ENCODE measurements at regions not wholly inside any gene's neighbourhood (a gene's known extent, or its start where the extent isn't known, plus 50 kb on each side); places are given as distances from the start of the nearest gene placed in this dataset.
"Not testable (repeated sequence)": the region's sequence is repeated elsewhere in the genome, so short reads cannot be mapped to it uniquely, and the experiment has no call there.

DNA sequence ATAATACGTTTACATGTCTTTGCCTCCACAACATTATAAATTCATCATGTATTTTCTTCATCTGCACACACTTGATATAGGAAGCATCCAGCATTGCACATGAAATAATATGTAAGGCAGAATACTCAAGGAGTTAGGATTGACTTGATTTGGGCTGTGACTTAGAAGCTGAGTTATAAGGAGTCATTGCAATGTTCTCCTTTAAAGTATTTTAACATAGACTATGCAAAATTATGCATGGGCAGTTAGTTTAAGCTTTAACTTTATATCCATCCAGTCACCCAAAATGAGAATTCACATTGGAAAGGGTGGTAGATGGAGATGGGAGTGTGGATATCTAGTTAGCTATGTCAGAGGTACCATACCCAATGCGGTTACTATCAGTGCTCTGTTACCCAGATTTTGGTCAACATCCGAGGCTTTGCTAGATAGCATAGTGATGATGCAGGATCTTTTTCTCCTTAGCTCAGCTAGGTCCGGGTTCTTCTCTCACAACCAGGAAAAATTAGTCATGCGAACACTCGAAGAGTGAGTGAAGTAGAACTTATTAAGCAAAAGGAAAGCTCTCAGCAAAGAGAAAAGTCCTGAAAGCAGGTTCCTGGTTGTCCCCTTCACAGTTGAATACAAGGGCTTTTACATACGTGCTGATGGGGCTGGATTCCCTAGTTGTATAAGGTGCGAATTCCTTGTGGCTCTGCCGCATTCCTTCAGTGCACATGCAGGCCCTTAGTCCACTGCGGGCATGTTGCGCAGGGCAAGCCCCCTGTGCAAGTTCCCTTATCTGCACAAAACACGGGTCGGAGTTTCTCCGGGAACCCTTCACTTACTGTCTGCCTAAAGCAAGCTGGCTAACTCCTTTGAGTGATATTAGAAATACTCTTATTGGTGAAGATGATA is 73.1 kb upstream of the FAM20A start:
- TF ChIP-seq, protein P1, sequence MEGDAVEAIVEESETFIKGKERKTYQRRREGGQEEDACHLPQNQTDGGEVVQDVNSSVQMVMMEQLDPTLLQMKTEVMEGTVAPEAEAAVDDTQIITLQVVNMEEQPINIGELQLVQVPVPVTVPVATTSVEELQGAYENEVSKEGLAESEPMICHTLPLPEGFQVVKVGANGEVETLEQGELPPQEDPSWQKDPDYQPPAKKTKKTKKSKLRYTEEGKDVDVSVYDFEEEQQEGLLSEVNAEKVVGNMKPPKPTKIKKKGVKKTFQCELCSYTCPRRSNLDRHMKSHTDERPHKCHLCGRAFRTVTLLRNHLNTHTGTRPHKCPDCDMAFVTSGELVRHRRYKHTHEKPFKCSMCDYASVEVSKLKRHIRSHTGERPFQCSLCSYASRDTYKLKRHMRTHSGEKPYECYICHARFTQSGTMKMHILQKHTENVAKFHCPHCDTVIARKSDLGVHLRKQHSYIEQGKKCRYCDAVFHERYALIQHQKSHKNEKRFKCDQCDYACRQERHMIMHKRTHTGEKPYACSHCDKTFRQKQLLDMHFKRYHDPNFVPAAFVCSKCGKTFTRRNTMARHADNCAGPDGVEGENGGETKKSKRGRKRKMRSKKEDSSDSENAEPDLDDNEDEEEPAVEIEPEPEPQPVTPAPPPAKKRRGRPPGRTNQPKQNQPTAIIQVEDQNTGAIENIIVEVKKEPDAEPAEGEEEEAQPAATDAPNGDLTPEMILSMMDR (IDR thresholded peaks at IDR 0.05), result no peak
- no peak for TF ChIP-seq POLR2A (IDR thresholded peaks at IDR 0.05)
- DNase-seq, result no peak
- Histone ChIP-seq H3K27ac (no peak overlapping the region), H3K9me3 (no peaks in the 10 kb centered on the region), H3K27me3 (no peaks in the 10 kb centered on the region), H3K4me3 (no peak overlapping the region), H3K4me1 (no peaks in the 10 kb centered on the region), H3K36me3 (no peaks in the 10 kb centered on the region)

DNA sequence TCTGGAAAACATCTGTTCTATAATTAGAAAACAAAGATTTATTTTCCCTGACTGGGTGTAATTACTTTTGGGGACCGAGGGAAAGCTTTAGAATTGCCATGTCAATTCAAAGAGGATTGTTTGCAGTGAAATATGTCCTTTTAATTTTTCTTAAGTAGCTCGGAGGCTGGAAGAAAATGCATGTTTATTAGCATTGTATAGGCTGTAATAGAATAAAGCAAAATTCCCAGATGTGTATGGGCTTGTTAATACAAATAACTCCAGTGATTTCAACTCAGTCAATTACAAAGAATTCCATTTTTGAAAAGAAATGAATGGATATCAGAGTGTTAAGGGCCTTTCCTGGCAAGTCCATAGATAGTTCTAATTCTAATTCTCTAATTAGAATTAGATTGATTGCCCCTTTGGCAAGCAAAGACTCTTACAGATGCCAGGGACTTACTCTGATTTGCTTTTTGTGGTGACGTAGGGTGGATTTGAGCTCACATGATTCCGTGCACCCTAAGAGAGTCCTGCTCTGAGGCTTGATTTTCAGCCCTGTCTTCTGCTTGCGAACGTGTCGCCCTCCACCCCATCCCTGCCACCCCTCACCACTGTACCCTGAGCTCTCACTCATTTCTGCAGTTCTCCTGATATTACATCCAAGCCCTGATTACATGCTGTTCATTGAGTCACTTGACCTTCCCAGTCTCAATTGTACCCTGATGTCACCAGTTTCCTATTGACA is 70.0 kb upstream of the FAM20A start:
- Histone ChIP-seq H3K9me3 (no peaks in the 10 kb centered on the region), H3K4me1 (no peaks in the 10 kb centered on the region), H3K36me3 (no peaks in the 10 kb centered on the region), H3K4me3 (no peak overlapping the region), H3K27me3 (no peaks in the 10 kb centered on the region), H3K27ac (no peak overlapping the region)
- no peak for DNase-seq
- TF ChIP-seq, protein P1 (IDR thresholded peaks at IDR 0.05), result no peak
- TF ChIP-seq POLR2A (IDR thresholded peaks at IDR 0.05), result no peak

DNA sequence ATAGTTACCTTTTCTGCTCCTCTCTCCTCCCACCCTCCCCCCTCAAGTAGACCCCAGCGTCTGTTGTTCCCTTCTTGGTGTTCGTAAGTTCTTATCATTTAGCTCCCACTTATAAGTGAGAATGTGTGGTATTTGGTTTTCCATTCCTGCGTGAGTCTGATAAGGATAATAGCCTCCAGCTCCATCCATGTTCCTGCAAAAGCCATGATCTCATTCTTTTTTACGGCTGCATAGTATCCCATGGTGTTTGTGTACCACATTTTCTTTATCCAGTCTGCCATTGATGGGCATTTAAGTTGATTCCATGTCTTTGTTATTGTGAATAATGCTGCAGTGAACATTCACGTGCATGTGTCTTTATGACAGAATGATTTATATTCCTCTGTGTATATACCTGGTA is 65.3 kb upstream of the FAM20A start:
- not testable (repeated sequence) for H3K27ac ChIP-seq, DNase-seq, H3K4me1 ChIP-seq, H3K27me3 ChIP-seq, H3K4me3 ChIP-seq, H3K36me3 ChIP-seq, H3K9me3 ChIP-seq

DNA sequence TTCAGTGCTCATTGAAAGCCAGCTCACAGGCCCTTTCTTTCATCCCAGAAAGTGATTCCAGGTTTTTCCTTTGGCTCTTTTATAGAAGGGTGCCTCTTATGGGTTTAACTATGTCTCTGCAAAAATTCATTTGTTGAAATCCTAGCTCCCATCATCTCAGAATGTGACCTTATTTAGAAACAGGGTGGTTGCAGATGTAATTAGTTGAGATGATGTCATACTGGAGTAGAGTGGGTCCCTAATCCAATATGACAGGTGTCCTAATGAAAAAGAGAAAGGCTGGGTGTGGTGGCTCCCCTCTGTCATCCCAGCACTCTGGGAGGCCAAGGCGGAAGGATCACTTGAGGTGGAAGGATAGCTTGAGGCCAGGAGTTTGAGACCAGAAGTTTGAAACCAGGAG is 64.2 kb upstream of the FAM20A start:
- Histone ChIP-seq H3K27me3 (no peaks in the 10 kb centered on the region), H3K9me3 (no peaks in the 10 kb centered on the region), H3K36me3 (no peaks in the 10 kb centered on the region), H3K27ac (no peak overlapping the region), H3K4me3 (no peak overlapping the region), H3K4me1 (no peaks in the 10 kb centered on the region)
- DNase-seq, result no peak
- TF ChIP-seq, protein P1 (IDR thresholded peaks at IDR 0.05), result no peak
- TF ChIP-seq POLR2A (IDR thresholded peaks at IDR 0.05), result no peak

DNA sequence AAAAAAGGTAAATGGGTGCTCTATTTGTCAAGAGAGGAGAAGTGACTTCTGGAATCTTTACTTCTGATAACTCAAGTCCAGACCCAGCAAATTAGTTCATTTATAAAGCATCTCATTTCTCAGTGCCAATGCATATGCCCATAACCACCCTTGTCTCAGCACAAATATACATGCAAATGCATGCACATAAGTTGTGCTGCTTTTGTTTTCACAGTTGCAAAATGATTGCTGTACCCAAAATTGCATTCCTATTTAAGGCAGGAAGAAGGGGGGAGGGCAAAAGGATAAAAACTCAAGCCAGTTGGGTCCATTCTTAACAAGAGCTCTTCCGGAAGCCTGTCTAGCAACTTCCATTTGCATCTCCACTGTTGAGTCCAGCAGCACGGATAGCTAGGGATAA is 61.3 kb upstream of the FAM20A start:
- no peak for TF ChIP-seq POLR2A (IDR thresholded peaks at IDR 0.05)
- TF ChIP-seq, protein P1 (IDR thresholded peaks at IDR 0.05), result no peak
- Histone ChIP-seq H3K27me3 (no peaks in the 10 kb centered on the region), H3K27ac (no peak overlapping the region), H3K36me3 (no peaks in the 10 kb centered on the region), H3K4me3 (no peak overlapping the region), H3K4me1 (no peaks in the 10 kb centered on the region), H3K9me3 (no peaks in the 10 kb centered on the region)
- no peak for DNase-seq

DNA sequence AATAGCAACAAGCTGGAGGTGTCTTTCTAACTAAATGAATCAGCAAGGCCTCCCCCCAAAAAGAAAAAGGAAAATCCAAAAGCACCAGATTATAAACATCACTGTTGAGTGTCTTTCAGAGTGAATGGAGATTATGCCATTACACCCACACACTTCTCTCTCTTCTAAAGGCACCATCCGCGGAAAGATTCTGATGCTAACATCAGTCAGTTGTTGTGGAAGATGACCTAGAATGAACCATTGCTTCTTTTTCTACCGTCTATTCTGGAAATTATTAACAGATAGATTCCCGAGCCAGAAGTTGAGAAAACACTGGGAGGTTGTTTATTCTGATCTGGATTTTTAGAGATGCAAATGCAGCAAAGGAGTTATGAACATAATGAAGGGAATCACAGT is 60.9 kb upstream of the FAM20A start:
- no peaks in the 10 kb centered on the region for H3K9me3 ChIP-seq
- no peaks in the 10 kb centered on the region for H3K4me1 ChIP-seq
- TF ChIP-seq, protein P1 (IDR thresholded peaks at IDR 0.05), result no peak
- TF ChIP-seq POLR2A (IDR thresholded peaks at IDR 0.05), result no peak
- no peak overlapping the region for H3K4me3 ChIP-seq
- DNase-seq, result no peak
- no peak overlapping the region for H3K27ac ChIP-seq
- no peaks in the 10 kb centered on the region for H3K36me3 ChIP-seq
- no peaks in the 10 kb centered on the region for H3K27me3 ChIP-seq
